Right lung (tissue), 2 donors: ENCODE measurements at regions not wholly inside any gene's neighbourhood (a gene's known extent, or its start where the extent isn't known, plus 50 kb on each side); places are given as distances from the start of the nearest gene placed in this dataset.

Source experiments
- DNase-seq, 2 donors: peaks; one replicate each; pipeline ENCODE4 v3.0.0-alpha.2; 2013

GRCh38 chr1:56073614-56074006, 505.8 kb downstream of the PLPP3 start:
- no peak for DNase-seq

GRCh38 chr1:56073206-56073605, 506.2 kb downstream of the PLPP3 start:
- no peak for DNase-seq

GRCh38 chr1:56072310-56072709, 507.1 kb downstream of the PLPP3 start:
- DNase-seq: no peak

- DNase-seq: no peak
These were observed 508.0 kb downstream of the PLPP3 start for GRCh38 chr1:56071351-56071750.

GRCh38 chr1:56070601-56071000, 508.8 kb downstream of the PLPP3 start:
- DNase-seq: no peak

- no peak for DNase-seq
These were observed 509.5 kb downstream of the PLPP3 start for GRCh38 chr1:56069824-56070223.

- DNase-seq: no peak
These were observed 510.5 kb downstream of the PLPP3 start for GRCh38 chr1:56068908-56069307.

GRCh38 chr1:56068210-56068609, 511.2 kb downstream of the PLPP3 start:
- DNase-seq: no peak

GRCh38 chr1:56065729-56066128, 513.6 kb downstream of the PLPP3 start:
- DNase-seq: no peak

GRCh38 chr1:56064705-56065104, 514.7 kb downstream of the PLPP3 start:
- no peak for DNase-seq

- no peak for DNase-seq
These were observed 515.9 kb downstream of the PLPP3 start for GRCh38 chr1:56063461-56063860.

GRCh38 chr1:56062625-56063024, 516.7 kb downstream of the PLPP3 start:
- DNase-seq: no peak

- DNase-seq: no peak
These were observed 517.5 kb downstream of the PLPP3 start for GRCh38 chr1:56061824-56062223.

GRCh38 chr1:56060906-56061305, 518.5 kb downstream of the PLPP3 start:
- DNase-seq: no peak

- DNase-seq: peak in 1 of 2 donors; percentile 30
These were observed 521.6 kb downstream of the PLPP3 start for GRCh38 chr1:56057466-56058405.

- no peak for DNase-seq
These were observed 522.7 kb downstream of the PLPP3 start for GRCh38 chr1:56056438-56057287.

GRCh38 chr1:56054959-56055358, 524.4 kb downstream of the PLPP3 start:
- no peak for DNase-seq

- no peak for DNase-seq
These were observed 527.3 kb downstream of the PLPP3 start for GRCh38 chr1:56052041-56052440.

- no peak for DNase-seq
These were observed 528.5 kb downstream of the PLPP3 start for GRCh38 chr1:56050911-56051310.

- DNase-seq: no peak
These were observed 533.9 kb downstream of the PLPP3 start for GRCh38 chr1:56045477-56045876.

- no peak for DNase-seq
These were observed 534.3 kb downstream of the PLPP3 start for GRCh38 chr1:56045062-56045461.

GRCh38 chr1:56036479-56036878, 542.9 kb downstream of the PLPP3 start:
- no peak for DNase-seq
